ENCODE measurements at regions not wholly inside any gene's neighbourhood (a gene's known extent, or its start where the extent isn't known, plus 50 kb on each side); places are given as distances from the start of the nearest gene placed in this dataset.

- no peak for ATAC-seq
- intact Hi-C loops (cut with DNase I): no loop called here
- WGBS, 4 donors: 87 to 99% (median 96%) methylated on average over 10 of the region's 10 CpGs
- Histone ChIP-seq H3K27ac (no peak overlapping the region), H3K4me1 (no peaks in the 10 kb centered on the region), H3K9me3 (peaks cover 0 to 3% (median 0%) of the 10 kb centered on the region in 12 donors), H3K4me3 (no peak overlapping the region), H3K27me3 (no peaks in the 10 kb centered on the region), H3K36me3 (no peaks in the 10 kb centered on the region)
- TF ChIP-seq POLR2A (IDR thresholded peaks at IDR 0.05): no peak
- no peak for TF ChIP-seq CTCF (IDR thresholded peaks at IDR 0.05)
- no peak for DNase-seq
These were observed 83.1 kb upstream of the SPIN4 start for GRCh38 chrX:63434206-63434605.

- no peak overlapping the region for H3K4me3 ChIP-seq
- TF ChIP-seq CTCF (IDR thresholded peaks at IDR 0.05) (no peak), POLR2A (IDR thresholded peaks at IDR 0.05) (no peak)
- intact Hi-C loops (cut with DNase I): no loop called here
- no peaks in the 10 kb centered on the region for H3K9me3 ChIP-seq
- ATAC-seq (no peak), DNase-seq (no peak)
- H3K4me1 ChIP-seq: no peaks in the 10 kb centered on the region
- 65 to 97% (median 84%) methylated on average over 5 of the region's 5 CpGs for WGBS, 4 donors
- H3K27ac ChIP-seq: no peak overlapping the region
- no peaks in the 10 kb centered on the region for H3K36me3 ChIP-seq
- no peaks in the 10 kb centered on the region for H3K27me3 ChIP-seq
These were observed 78.9 kb upstream of the SPIN4 start for GRCh38 chrX:63430026-63430425.

GRCh38 chrX:63428348-63428747 lies 77.2 kb upstream of the SPIN4 start:
- WGBS, 4 donors: 81 to 92% (median 87%) methylated on average over 5 of the region's 5 CpGs
- Histone ChIP-seq H3K27ac (no peak overlapping the region), H3K9me3 (no peaks in the 10 kb centered on the region), H3K36me3 (no peaks in the 10 kb centered on the region), H3K27me3 (no peaks in the 10 kb centered on the region), H3K4me3 (no peak overlapping the region), H3K4me1 (no peaks in the 10 kb centered on the region)
- ATAC-seq (no peak), DNase-seq (no peak)
- intact Hi-C loops (cut with DNase I): no loop called here
- TF ChIP-seq CTCF (IDR thresholded peaks at IDR 0.05) (no peak), POLR2A (IDR thresholded peaks at IDR 0.05) (no peak)

DNA sequence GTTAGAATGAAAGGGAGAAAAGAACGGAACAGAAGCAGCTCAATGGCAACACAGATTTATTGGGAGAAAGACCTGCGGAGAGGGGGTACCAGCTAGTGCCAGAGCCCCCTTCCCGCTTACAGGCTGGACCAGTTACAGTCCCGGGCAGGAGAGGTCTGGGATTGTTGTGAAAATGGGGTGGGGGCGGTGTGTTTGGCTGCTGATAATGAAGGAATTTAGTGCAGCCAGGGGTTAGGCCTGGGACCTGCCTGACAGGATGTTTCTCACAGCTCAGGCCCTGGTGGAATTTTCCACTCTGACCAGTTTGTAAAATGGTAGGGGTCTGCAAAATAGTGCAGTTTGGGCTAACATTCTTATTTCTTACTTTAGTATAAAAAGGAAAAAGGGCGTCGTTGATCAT lies 75.4 kb upstream of the SPIN4 start:
- Histone ChIP-seq H3K27ac (no peak overlapping the region), H3K4me1 (no peaks in the 10 kb centered on the region), H3K4me3 (no peak overlapping the region), H3K9me3 (no peaks in the 10 kb centered on the region), H3K36me3 (no peaks in the 10 kb centered on the region), H3K27me3 (no peaks in the 10 kb centered on the region)
- WGBS, 4 donors: 75 to 84% (median 80%) methylated on average over 7 of the region's 7 CpGs
- no peak for TF ChIP-seq CTCF (IDR thresholded peaks at IDR 0.05)
- TF ChIP-seq POLR2A (IDR thresholded peaks at IDR 0.05): no peak
- intact Hi-C loops (cut with DNase I): no loop called here
- ATAC-seq (no peak), DNase-seq (no peak)
